KMS-11 (cell line): ENCODE measurements at regions not wholly inside any gene's neighbourhood (a gene's known extent, or its start where the extent isn't known, plus 50 kb on each side); places are given as distances from the start of the nearest gene placed in this dataset.

ENCODE experiments used
- H2AFZ ChIP-seq: fragments of 200-600 bp; sonication (generic); 2 replicates; pipeline ENCODE4 v1.6.1; 2016; ENCODE audit warnings: antibody characterized with exemption, mixed run types, low read depth
- H3K27ac ChIP-seq: fragments of 200-600 bp; sonication (generic); 2 replicates; pipeline ENCODE4 v1.6.1; 2016; ENCODE audit warnings: mild to moderate bottlenecking, mixed run types
- H3K27me3 ChIP-seq: fragments of 200-600 bp; sonication (generic); 2 replicates; pipeline ENCODE4 v1.6.1; 2017; ENCODE audit warnings: mild to moderate bottlenecking, low read depth, mixed run types, moderate library complexity; ENCODE audit not compliant: insufficient read depth
- H3K36me3 ChIP-seq: fragments of 200-600 bp; sonication (generic); 2 replicates; pipeline ENCODE4 v1.6.1; 2017; ENCODE audit warnings: mild to moderate bottlenecking, mixed run types; ENCODE audit not compliant: insufficient read depth
- H3K4me1 ChIP-seq: fragments of 200-600 bp; sonication (generic); 2 replicates; pipeline ENCODE4 v1.6.1; 2016; ENCODE audit warnings: mild to moderate bottlenecking, low read depth, mixed run types; ENCODE audit not compliant: poor library complexity, severe bottlenecking
- H3K4me2 ChIP-seq: fragments of 200-600 bp; sonication (generic); 2 replicates; pipeline ENCODE4 v1.7.0; 2016; ENCODE audit warnings: mild to moderate bottlenecking, mixed run types
- H3K4me3 ChIP-seq: fragments of 200-600 bp; sonication (generic); IDR thresholded peaks from 2 replicates; pipeline ENCODE4 v1.6.1; 2017; ENCODE audit warnings: low read depth, low read length, mixed read lengths; ENCODE audit not compliant: insufficient read depth
- H3K79me2 ChIP-seq: fragments of 200-600 bp; sonication (generic); 2 replicates; pipeline ENCODE4 v1.6.1; 2016; ENCODE audit warnings: low read depth, mixed run types; ENCODE audit not compliant: insufficient read depth
- H3K9ac ChIP-seq: fragments of 200-600 bp; sonication (generic); 2 replicates; pipeline ENCODE4 v1.6.1; 2016; ENCODE audit warnings: mild to moderate bottlenecking, mixed run types
- H4K20me1 ChIP-seq: fragments of 200-600 bp; sonication (generic); 2 replicates; pipeline ENCODE4 v1.6.1; 2016; ENCODE audit warnings: mild to moderate bottlenecking, mixed run types; ENCODE audit not compliant: insufficient read depth
- CTCF ChIP-seq: fragments of 200-600 bp; sonication (generic); conservative IDR thresholded peaks from 2 replicates; pipeline ENCODE4 v1.6.1; 2017; ENCODE audit warnings: low read depth, mild to moderate bottlenecking, antibody characterized with exemption, low read length, moderate library complexity, mixed read lengths

GRCh38 chr21:31410499-31411131 is 66.6 kb upstream of the TIAM1 start:
- peaks cover 57% of the 10 kb centered on the region for H3K4me1 ChIP-seq
- no peaks in the 10 kb centered on the region for H3K27me3 ChIP-seq
- H3K27ac ChIP-seq: no peak overlapping the region; the same call in 1 of the 2 replicates
- no peaks in the 10 kb centered on the region for H3K79me2 ChIP-seq
- no peak overlapping the region for H3K9ac ChIP-seq
- no peak overlapping the region for H2AFZ ChIP-seq
- peak overlapping the region; percentile 41 for H3K4me2 ChIP-seq
- no peaks in the 10 kb centered on the region for H3K36me3 ChIP-seq
- no peak for TF ChIP-seq CTCF
- H3K4me3 ChIP-seq: no peak overlapping the region
- H4K20me1 ChIP-seq: no peaks in the 10 kb centered on the region

- peaks cover 62% of the 10 kb centered on the region for H3K4me1 ChIP-seq
- H3K27ac ChIP-seq: no peak overlapping the region
- peak overlapping the region; percentile 41 for H3K4me2 ChIP-seq
- no peaks in the 10 kb centered on the region for H3K79me2 ChIP-seq
- H2AFZ ChIP-seq: no peak overlapping the region
- no peaks in the 10 kb centered on the region for H3K27me3 ChIP-seq
- H3K9ac ChIP-seq: no peak overlapping the region
- H3K36me3 ChIP-seq: no peaks in the 10 kb centered on the region
- H3K4me3 ChIP-seq: no peak overlapping the region
- TF ChIP-seq CTCF: no peak
- H4K20me1 ChIP-seq: no peaks in the 10 kb centered on the region
Measured at GRCh38 chr21:31409831-31410487, 65.9 kb upstream of the TIAM1 start.

- Histone ChIP-seq H3K9ac (no peak overlapping the region; the same call in 1 of the 2 replicates), H3K27me3 (no peaks in the 10 kb centered on the region), H3K4me1 (peaks cover 70% of the 10 kb centered on the region), H3K4me3 (no peak overlapping the region), H2AFZ (no peak overlapping the region), H4K20me1 (no peaks in the 10 kb centered on the region), H3K4me2 (peak overlapping the region; percentile 41), H3K27ac (peak overlapping the region; percentile 43; the same call in 1 of the 2 replicates), H3K79me2 (no peaks in the 10 kb centered on the region), H3K36me3 (no peaks in the 10 kb centered on the region)
- no peak for TF ChIP-seq CTCF
Measured at GRCh38 chr21:31408301-31409088, 64.4 kb upstream of the TIAM1 start.

- Histone ChIP-seq H3K9ac (no peak overlapping the region), H3K27ac (no peak overlapping the region), H3K4me2 (no peak overlapping the region), H3K36me3 (no peaks in the 10 kb centered on the region), H3K79me2 (no peaks in the 10 kb centered on the region), H3K4me3 (no peak overlapping the region), H3K4me1 (peaks cover 69% of the 10 kb centered on the region), H2AFZ (no peak overlapping the region), H3K27me3 (no peaks in the 10 kb centered on the region), H4K20me1 (no peaks in the 10 kb centered on the region)
- TF ChIP-seq CTCF: no peak
Measured at GRCh38 chr21:31406510-31406909, 62.4 kb upstream of the TIAM1 start.
